Lung microvascular endothelial cell (primary cell): ENCODE measurements at regions not wholly inside any gene's neighbourhood (a gene's known extent, or its start where the extent isn't known, plus 50 kb on each side); places are given as distances from the start of the nearest gene placed in this dataset.

Experiments
- DNase-seq, 2 donors: peaks; one replicate each; pipeline versions ENCODE4 v3.0.0 to v3.0.0-alpha.2; 2010; ENCODE audit warnings: low read depth in 2 of 2

DNA sequence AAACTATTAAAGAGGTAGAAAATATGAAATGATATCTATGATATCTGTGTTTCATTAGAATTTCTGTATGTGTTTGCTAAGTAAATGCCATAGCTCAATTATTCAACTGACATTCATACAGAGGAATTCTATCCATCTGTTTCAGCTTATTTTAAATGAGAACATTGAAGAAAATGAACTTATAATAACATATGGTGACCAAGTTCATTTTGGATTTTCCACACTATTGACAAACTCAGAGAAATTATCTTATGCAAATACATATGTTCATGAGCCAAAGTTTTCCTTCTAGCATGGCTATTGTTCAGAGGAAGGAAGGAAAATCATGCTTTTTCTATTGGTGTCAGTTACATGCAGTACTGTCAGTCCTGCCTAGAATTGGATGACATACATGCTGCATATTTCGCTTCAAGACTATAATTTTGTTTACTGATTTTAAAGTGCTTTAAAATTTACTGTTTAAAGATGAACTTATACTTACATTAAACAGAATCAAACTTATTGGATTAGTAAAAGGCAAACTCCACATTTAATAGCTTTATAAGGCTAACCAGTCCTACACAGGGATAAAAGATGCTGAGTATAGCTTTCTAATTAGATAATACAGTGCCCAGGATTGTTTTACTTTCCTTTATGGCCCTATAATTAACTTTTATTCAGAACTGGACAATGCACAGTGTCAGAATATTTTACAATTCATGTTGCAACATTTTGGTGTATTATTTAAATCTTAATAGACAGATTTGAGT lies 646.2 kb downstream of the TRAM1L1 start:
- no peak for DNase-seq

DNA sequence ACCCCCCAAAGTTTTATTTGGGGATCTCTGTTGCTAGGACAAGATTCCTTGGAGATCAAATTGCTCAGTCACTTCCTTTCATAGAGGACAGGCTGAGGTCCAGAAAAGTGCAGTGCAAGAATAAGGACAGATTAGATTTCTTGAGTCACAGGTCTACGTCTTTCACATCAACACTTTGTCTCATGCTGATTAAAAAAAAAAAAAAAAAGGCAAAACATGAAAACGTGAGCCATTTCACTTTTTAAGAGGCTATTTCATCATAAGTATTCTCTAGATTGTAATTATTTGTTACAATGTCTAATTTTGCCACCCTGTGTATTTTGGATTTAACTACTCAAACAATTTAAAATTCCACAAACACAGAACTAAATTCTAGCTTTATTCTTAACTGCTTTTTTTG lies 647.0 kb downstream of the TRAM1L1 start:
- no peak for DNase-seq

DNA sequence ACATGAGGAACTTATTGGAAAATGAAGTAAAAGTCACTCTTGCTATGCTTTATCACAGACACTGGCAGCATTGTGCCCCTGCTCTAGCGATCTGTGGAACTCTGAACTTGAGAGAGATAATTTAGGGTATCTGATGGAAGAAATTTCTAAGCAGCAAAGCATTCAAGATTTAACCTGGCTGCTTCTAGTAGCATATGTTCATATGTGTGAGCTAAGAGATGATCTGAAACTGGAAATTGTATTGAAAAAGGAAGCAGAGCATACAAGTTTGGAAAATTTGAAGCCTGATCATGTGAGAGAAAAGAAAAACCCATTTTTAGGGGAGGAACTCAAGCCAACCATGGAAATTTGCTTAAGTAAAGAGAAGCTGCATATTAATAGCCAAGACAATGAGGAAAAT lies 657.7 kb downstream of the TRAM1L1 start:
- no peak for DNase-seq

DNA sequence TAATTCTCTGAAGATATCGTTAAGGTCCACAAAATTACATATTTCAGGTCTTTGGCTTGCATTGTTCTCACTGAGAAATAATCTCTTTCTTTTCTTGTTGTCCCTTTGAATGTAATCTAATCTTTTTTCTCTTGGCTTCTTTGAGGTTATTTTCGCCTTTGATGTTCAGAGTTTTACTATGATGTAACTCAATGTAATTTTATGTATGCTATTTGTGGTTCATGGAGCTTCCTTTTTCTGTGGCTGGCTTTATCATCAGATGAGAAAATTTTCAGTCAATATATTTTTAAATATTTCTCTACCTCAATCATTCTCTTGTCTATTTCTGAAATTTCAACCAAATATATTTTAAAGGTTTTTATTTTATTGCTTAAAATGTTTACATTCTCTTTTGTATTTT lies 672.2 kb downstream of the TRAM1L1 start:
- DNase-seq: no peak

DNA sequence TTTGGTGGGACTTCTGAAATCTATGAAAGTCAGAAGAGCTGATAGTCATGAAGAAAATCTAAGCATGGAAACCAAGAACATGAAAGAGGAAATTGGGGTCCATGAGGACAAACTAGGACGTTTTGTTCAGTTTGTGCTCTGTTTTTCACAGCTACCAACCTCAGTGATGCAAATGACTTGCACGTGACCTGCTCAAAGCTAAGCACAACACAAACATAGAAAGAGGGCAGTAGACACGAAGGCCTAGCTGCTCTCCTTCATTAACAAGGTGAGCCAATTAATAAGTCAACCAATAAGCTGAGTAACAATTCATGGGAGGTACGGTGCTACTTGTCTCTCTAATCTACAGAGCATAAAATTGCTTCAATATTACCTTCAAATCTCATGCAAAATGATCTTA lies 684.1 kb downstream of the TRAM1L1 start:
- DNase-seq: no peak

DNA sequence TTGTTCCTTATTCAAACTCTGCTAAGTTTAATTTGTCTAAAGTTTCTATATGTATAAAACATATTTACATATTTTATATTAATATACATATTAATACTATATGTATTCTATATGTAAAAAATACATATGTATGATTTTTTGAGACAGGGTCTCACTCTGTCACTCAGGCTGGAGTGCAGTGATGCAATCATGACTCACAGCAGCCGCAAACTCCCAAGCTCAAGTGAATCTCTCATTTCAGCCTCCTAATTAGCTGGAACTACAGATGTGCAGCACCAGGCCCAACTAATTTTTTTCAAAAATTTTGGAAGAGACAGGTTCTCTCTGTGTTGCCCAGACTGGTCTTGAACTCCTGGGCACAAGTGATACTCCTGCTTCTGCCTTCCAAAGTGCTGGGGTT lies 684.9 kb downstream of the TRAM1L1 start:
- DNase-seq: no peak

DNA sequence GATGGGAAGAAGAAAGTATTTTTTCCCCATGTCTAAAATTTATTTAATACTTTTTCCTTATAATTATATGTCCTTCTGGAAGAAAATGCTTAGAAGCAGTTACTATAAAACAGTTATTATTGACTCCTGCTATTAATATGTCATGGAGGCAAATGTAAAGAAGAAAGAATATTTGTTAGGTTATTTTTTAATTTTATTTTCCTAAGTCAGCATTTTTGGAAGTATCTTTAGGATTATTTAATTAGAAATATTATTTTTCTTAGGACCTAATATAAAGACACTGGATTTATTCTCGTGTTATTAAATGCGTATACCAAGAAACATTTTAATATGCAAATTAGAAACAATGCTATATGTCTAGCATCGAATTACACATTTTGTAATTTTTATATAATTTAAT lies 687.7 kb downstream of the TRAM1L1 start:
- DNase-seq: no peak

DNA sequence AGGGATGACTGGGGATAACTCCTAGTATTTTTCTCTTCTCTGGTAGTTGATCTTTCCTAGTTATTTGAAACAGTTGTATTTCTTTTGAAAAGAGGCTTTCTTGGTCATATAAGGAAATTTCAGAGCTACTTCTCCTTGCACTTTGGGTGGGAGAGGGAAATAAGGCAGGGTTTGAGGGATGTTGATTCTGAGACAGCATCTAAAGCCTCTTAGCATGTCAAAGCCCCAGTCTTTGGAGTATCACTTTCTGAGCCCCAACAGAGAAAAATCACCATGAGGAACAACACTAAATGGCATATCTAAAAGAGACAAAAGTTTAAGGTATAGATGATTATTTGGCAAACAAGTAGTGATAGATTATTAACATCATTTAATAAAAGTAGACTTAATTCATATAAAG lies 688.1 kb downstream of the TRAM1L1 start:
- DNase-seq: no peak

DNA sequence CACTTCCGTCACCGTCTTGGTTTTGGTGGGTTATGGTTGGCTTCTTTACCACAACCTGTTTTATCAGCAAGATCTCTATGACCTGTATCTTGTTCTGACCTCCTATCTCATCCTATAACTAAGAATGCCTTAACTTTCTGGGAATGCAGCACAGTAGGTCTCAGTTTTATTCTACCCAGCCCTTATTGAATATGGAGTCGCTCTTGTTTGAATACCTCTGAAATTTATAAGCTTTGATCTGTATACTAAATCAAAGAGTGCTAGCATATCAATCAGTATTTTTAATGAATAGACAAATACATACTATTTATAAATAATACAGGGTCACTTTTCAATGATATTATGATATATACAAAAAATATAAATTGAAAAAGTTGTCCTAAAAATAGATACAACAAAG lies 690.0 kb downstream of the TRAM1L1 start:
- DNase-seq: no peak

DNA sequence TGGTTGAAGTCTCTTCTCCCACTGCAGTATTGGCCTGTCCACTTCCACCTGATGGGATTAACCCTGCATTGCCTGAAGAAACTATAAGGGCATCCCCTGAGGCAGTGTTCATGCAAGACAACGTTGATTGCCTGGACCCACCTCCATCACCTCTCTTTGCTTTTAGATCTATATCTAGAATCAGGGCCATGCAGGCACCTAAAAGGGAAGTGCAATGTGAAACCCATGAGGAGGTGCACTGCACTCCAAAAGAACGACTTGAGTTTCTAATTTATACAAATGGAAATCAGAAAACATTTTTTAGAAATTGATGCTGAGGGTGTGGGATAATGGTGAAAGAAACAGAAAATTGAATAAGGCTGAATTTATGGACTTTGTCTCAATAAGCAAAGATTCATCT lies 694.4 kb downstream of the TRAM1L1 start:
- no peak for DNase-seq

DNA sequence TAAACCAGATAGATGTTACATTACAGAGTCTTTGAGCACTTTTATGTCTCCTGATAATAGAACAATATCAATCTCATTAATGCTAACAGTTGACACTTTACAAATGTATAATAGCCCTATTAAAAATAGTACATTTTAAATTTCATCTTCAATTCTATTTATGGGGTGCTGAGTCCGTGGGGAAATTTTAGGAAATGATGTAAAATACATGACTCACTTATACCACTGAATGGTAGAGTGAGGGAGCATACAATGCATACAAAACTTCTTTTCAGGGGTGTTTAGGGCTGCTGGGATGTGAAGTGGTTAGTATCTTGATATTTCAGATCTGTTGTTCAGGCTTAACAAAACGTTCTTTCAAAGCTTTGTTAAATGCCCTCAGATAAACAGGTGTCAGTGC lies 696.2 kb downstream of the TRAM1L1 start:
- no peak for DNase-seq

DNA sequence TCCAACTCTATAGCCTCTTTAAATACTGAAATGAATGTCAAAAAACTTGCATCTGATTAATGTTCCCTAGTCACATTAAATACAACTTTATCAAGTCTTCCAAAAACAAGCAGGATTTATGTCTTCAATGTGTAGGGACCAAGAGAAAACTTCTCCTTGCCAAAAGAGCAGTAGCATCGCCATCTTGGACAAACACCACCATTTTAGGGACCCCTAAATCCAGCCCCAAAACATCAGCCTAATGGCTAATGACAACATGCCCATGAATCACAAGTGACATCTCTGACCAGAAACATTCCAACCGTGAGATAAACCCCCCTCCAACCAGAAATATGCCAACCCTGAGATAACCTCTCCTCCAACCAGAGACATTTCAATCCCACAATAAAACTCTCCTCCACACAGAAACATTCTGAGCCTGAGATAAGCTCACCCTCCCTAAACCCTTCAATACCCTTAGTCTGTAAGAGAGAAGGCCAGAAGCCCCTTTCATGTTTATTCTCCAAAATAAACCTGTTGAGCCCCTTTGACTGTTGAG lies 697.4 kb downstream of the TRAM1L1 start:
- DNase-seq: no peak

DNA sequence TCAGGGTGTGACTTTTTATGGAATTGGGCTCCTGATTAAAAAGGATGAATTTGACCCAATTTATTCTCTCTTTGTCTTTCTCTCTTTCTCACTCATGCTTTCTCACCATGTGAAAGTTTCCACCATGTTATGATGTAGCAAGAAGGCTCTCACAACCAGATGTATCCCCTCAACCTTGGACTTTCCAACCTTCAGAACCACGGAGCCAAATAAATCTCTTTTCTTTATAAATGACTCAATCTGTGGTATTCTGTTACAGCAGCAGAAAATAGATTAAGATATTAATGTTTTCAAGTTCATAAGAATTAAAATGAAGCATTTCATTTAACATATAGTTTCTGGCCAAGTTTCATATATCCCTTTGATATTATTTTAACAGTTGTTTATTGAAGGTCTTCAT lies 698.5 kb downstream of the TRAM1L1 start:
- DNase-seq: no peak

DNA sequence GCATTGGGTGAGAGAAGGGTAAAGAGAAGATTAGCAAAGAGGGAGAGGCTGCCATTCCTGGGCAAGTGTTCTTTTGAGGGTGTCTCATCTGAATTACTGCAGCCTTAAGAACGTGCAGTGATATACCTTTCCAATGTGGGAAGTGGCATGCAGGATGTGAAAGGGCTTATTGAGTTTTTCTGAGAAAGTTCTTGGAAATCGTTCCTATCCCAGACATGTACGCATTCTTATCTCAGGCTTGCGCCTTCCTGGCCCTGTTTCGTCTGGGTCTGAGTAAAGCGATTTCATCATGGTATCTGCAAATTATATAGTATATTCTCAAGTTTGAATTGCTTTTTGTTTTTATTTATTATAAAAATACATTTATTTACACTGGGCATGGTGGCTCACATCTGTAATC lies 699.8 kb downstream of the TRAM1L1 start:
- DNase-seq: no peak

DNA sequence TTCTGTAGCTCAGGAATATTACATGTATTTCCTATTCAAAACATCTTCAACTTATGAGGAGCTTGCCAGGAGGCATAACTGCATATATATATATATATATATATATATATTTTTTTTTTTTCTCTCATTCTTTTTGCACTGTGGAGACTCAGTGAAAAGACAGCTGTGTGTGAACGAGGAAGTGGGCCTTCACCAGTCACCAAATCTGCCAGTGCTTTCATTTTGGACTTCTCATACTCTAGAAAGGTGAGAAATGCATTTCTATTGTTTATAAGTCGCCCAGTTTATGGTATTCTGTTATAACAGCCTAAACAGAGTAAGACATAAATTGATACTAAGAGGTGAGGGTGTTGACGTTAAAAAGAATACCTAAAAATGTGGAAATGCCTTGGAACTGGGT lies 710.6 kb downstream of the TRAM1L1 start:
- DNase-seq: no peak

DNA sequence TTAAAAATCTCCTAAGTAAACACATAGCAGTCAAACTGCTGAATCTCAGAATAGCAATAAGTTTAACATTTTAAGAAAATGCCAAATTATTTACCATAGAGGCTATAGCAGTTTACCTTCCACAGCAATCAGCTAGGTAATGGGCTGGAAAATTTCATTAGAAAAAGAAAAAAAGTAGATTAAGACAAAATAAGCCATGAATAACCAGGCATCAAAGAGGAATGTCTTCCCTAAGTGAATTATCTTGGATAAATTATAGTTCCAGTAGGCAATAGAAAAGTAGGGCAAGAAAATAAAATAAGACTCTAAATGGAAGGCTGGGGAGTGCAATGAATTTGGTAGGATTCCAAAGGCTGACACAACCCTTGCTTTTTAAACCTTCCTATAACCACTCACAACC lies 722.8 kb downstream of the TRAM1L1 start:
- no peak for DNase-seq

DNA sequence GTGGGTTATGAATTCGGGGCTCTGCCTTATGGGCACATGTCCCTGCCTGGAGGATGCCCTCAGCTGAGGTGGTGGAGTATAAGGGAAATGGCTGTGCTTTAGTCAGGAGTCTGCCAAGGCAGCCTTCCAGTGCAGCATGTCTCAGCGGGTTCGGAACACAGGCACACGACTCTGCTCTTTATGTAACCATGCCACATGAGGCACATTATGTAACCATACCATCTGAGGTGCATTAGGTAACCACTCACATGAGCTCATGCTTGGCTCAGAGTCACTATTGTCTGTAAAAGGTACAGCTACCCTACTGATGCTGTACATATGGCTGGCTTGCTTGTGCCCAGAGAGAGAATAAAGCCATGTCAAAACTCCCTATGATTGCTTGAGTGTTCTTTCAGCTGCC lies 723.6 kb downstream of the TRAM1L1 start:
- no peak for DNase-seq

DNA sequence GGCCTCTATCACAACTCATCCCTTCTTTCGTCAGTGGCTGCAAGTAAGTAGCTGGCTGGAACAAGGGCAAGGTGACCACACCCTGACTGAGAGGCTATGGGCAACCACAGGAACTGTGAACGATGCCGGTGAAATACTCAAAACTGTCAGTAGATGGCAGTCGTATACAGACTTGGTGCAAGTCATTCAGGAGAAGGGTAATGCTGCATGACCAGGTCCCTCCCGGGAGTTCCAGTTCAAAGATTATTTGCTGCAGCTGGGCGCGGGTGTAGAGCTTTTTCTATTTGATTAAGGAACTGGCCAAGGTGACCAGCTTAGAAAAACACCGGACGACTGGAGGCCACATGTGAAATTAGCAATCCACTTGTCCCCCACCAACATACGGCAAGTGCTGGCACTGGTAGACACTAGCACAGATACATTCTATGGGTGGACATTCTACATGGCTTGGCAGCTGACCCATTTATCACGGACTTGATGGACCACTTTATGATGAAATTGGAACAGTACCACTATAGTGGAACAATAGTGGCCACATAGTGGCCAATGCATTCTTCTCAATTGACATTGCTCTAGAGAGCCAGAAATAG lies 726.6 kb downstream of the TRAM1L1 start:
- peak; percentile 73 to 80 for DNase-seq

DNA sequence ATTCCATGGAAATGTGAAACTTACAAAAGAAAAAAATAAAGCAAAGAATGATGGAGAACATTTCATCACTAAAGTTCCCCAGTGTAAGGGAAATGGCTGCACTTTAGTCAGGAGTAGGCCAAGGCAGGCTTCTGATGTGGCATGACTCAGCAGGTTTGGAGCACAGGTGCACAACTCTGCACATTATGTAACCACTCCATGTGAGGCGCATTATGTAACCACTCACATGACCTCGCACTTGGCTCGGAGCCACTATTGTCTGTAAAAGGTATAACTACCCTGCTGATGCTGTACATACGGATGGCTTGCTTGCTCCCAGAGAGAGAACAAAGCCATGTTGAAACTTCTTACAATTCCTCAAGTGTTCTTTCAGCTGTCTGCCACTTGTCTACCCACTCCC lies 727.6 kb downstream of the TRAM1L1 start:
- peak; percentile 61 to 90 for DNase-seq

DNA sequence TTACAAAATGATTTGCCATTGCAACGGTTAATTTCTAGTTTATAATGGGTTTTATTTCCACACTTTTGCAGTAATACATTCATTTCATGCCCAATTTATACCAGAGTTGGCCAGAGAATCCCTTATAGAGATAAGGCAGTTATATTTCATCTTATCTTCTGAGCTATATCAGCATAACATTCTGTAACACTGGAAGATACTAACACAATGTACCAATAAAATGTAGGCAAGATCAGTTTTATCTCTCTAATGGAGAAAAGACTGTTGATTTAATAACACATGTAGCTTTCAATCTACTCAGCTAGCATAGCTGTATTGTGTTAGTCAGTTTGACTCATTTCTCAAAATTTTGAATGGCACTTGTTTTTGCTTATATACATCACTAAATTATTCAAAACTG lies 738.6 kb downstream of the TRAM1L1 start:
- no peak for DNase-seq

DNA sequence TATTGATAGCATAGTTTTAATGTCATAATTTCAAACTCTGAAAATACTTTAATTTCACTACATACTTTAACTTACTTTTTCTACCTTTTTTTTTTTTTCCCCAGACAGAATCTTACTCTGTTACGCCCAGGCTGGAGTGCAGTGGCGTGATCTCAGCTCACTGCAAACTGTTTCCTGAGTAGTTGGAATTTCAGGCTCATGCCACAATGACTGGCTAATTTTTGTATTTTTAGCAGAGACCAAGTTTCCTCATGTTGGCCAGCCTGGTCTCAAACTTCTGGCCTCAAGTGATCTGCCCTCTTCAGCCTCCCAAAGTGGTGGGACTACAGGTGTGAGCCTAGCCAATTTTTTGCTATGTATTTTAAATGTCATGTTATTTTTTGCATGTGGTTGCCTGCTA lies 741.6 kb downstream of the TRAM1L1 start:
- DNase-seq: no peak

DNA sequence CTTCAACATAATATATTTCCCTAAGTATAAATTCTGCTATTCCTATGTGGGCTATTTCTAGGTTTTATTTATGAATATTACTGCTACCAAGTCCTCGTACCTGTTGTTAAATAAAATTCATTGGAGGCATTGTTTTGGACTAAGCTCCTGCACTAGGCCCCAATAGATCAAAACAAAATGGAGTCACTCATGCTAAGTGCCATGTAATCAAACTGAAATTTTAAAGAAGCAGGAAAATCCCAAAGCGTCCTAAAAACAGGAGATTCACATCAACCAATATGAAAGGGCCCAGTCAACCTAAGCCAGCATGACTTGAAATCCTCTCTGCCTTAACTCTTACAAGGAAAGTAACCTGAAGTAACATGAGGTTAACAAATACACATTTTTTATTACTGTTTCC lies 743.2 kb downstream of the TRAM1L1 start:
- no peak for DNase-seq

DNA sequence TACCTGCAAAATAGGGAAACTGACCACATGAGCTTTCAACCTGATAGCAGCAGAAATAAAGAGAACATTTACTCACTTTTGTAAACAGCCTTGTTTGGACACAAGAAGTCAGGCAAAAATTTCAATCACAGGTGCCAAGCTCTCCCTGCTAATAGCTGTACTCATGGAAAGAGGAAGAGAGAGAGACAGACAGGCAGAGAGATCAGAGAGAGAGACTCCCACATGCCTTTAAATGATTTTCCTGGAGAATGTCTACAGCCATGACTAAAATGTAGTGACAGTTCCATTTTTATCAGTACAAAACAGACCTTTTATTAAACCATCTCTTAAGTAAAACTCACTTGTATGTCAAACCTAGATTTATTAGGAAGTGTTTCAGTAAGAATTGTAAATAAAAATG lies 752.9 kb downstream of the TRAM1L1 start:
- no peak for DNase-seq
